Endothelial cell of umbilical vein (primary cell): ENCODE measurements at regions not wholly inside any gene's neighbourhood (a gene's known extent, or its start where the extent isn't known, plus 50 kb on each side); places are given as distances from the start of the nearest gene placed in this dataset.

Source experiments
- BruUV-seq: library from RNA; stranded (reverse); fragments of 400-500 nt; replicated peaks from 2 replicates; lab custom pipeline; 2021; lab: Mats Ljungman, UMichigan
- CTCF ChIA-PET: fragments of 300-600, 350-600 bp; sonication (Branson Sonifier 250); formaldehyde crosslinking; loops from one replicate; lab custom pipeline; 2021; ENCODE audit warnings: antibody characterized with exemption, inconsistent platforms; lab: Charles Lee
- POLR2A ChIA-PET: fragments of 300-600, 350-600 bp; sonication (Branson Sonifier 250); formaldehyde crosslinking; loops from one replicate; lab custom pipeline; 2021; ENCODE audit warnings: antibody characterized with exemption, inconsistent platforms; lab: Charles Lee
- DNase-seq: peaks from one replicate; pipeline ENCODE4 v3.0.0-alpha.2; 2011; ENCODE audit warnings: low read depth, low spot score
- FAIRE-seq: peaks from 2 replicates; lab custom pipeline; 2011; peaks lifted over from hg19 to GRCh38; lab: Jason Lieb, UNC
- H2AFZ ChIP-seq: 2 replicates; pipeline ENCODE4 v1.6.0; 2012; ENCODE audit warnings: low read depth, low read length, control low read depth, inconsistent platforms
- H3K27ac ChIP-seq: 2 replicates; pipeline ENCODE4 v1.5.1; 2011; ENCODE audit warnings: low read depth, mild to moderate bottlenecking, control low read depth, low read length, moderate library complexity; ENCODE audit not compliant: insufficient read depth
- H3K27me3 ChIP-seq, 2 experiments: 2 replicates each; pipeline versions ENCODE4 v1.6.0 to v1.6.1; 2011; ENCODE audit warnings: low read length in 2 of 2, mixed read lengths in 1 of 2; ENCODE audit not compliant: control insufficient read depth in 2 of 2, insufficient read depth in 2 of 2
- H3K36me3 ChIP-seq, 2 experiments: 2 replicates in 1 of 2; 3 replicates in 1 of 2; pipeline ENCODE4 v1.5.1; 2011; ENCODE audit warnings: low read length in 2 of 2, mild to moderate bottlenecking in 1 of 2, moderate library complexity in 1 of 2; ENCODE audit not compliant: control insufficient read depth in 2 of 2, insufficient read depth in 2 of 2; ENCODE audit errors: extremely low read depth in 1 of 2
- H3K4me1 ChIP-seq: 3 replicates; pipeline ENCODE4 v1.5.1; 2011; ENCODE audit warnings: mild to moderate bottlenecking, low read length; ENCODE audit not compliant: control insufficient read depth, insufficient read depth; ENCODE audit errors: extremely low read depth
- H3K4me2 ChIP-seq: 2 replicates; pipeline ENCODE4 v1.6.1; 2011; ENCODE audit warnings: low read length, control low read depth, mixed read lengths; ENCODE audit not compliant: insufficient read depth
- H3K4me3 ChIP-seq, 3 experiments: fragments of 200-600 bp in 1 of 3; sonication (generic), shearing (Covaris generic) in 1 of 3; replicated peaks in 1 of 3; 2 replicates each; pipeline ENCODE4 v1.5.1; 2011 to 2016; ENCODE audit warnings: control low read depth in 3 of 3, low read length in 3 of 3, mild to moderate bottlenecking in 2 of 3, inconsistent platforms in 1 of 3, low read depth in 1 of 3, moderate library complexity in 1 of 3; ENCODE audit not compliant: insufficient read depth in 1 of 3
- H3K79me2 ChIP-seq: 2 replicates; pipeline ENCODE4 v1.6.0; 2012; ENCODE audit warnings: low read length, inconsistent platforms; ENCODE audit not compliant: control insufficient read depth, insufficient read depth
- H3K9ac ChIP-seq: replicated peaks from 2 replicates; pipeline ENCODE3; 2011; ENCODE audit warnings: low read length, control low read depth; ENCODE audit not compliant: insufficient read depth; ENCODE audit errors: extremely low read depth
- H3K9me1 ChIP-seq: replicated peaks from 3 replicates; pipeline ENCODE4 v1.6.0; 2011; ENCODE audit warnings: mild to moderate bottlenecking, low read length; ENCODE audit not compliant: control insufficient read depth, insufficient read depth; ENCODE audit errors: extremely low read depth
- H3K9me3 ChIP-seq: replicated peaks from 2 replicates; pipeline ENCODE4 v1.5.1; 2012; ENCODE audit warnings: low read length, inconsistent platforms; ENCODE audit not compliant: control insufficient read depth, insufficient read depth
- H4K20me1 ChIP-seq: replicated peaks from 2 replicates; pipeline ENCODE3; 2011; ENCODE audit warnings: mild to moderate bottlenecking, low read length; ENCODE audit not compliant: control insufficient read depth, insufficient read depth; ENCODE audit errors: extremely low read depth
- CTCF ChIP-seq, 2 donors: IDR thresholded peaks; 1 replicate in 1 of 2; 2 replicates in 1 of 2; pipeline ENCODE4 v1.5.1; 2011; ENCODE audit warnings: low read length in 2 of 2, mild to moderate bottlenecking in 2 of 2, moderate library complexity in 2 of 2, control low read depth in 1 of 2, inconsistent platforms in 1 of 2, low read depth in 1 of 2; ENCODE audit not compliant: insufficient read depth in 1 of 2; ENCODE audit errors: extremely low read depth in 1 of 2
- EZH2 ChIP-seq: IDR thresholded peaks from 2 replicates; pipeline ENCODE4 v1.6.1; 2012; ENCODE audit warnings: borderline replicate concordance, low read depth, mild to moderate bottlenecking, moderate library complexity, low read length, inconsistent platforms; ENCODE audit not compliant: severe bottlenecking
- FOS ChIP-seq: IDR thresholded peaks from 2 replicates; pipeline ENCODE4 v1.6.1; 2011; ENCODE audit warnings: mild to moderate bottlenecking, low read length, moderate library complexity, borderline replicate concordance; ENCODE audit not compliant: insufficient read depth
- GATA2 ChIP-seq: IDR thresholded peaks from 2 replicates; pipeline ENCODE4 v1.7.0; 2011; ENCODE audit warnings: low read depth, mild to moderate bottlenecking, moderate library complexity, mixed read lengths, low read length; ENCODE audit not compliant: insufficient read length, insufficient read depth
- JUN ChIP-seq: IDR thresholded peaks from 2 replicates; pipeline ENCODE4 v1.6.1; 2011; ENCODE audit warnings: borderline replicate concordance, low read depth; ENCODE audit not compliant: insufficient read length, insufficient read depth
- MAX ChIP-seq: IDR thresholded peaks from 2 replicates; pipeline ENCODE4 v1.6.1; 2011; ENCODE audit not compliant: insufficient read depth, insufficient read length
- MYC ChIP-seq: IDR thresholded peaks from one replicate; pipeline ENCODE4 v1.6.1; 2011; ENCODE audit warnings: mild to moderate bottlenecking, low read depth, low read length
- POLR2A ChIP-seq: IDR thresholded peaks from 2 replicates; pipeline ENCODE4 v1.6.1; 2012; ENCODE audit warnings: low read depth, mild to moderate bottlenecking, control low read depth, low read length
- POLR2AphosphoS5 ChIP-seq: IDR thresholded peaks from 2 replicates; pipeline ENCODE4 v1.6.1; 2012; ENCODE audit warnings: low read depth, mild to moderate bottlenecking, control low read depth, low read length, moderate library complexity; ENCODE audit not compliant: insufficient read depth
- dilution Hi-C: fragments of 300-500 bp; cut with MboI; formaldehyde crosslinking; loops from one replicate; pipeline ENCODE4 v1.15.0; 2019; ENCODE audit warnings: low sequenced_read_pairs; ENCODE audit not compliant: extremely low pct_ligation_motif_present
- intact Hi-C: fragments of 100-400 bp; cut with micrococcal nuclease; formaldehyde crosslinking; loops from one replicate; pipeline ENCODE4 v1.10.0; 2022

- Histone ChIP-seq H3K9me1 (no peaks in the 10 kb centered on the region), H2AFZ (no peak overlapping the region), H3K4me3 (no peak overlapping the region), H3K4me1 (no peaks in the 10 kb centered on the region), H3K9me3 (peaks cover 2% of the 10 kb centered on the region), H3K27ac (no peak overlapping the region), H3K27me3 (no peaks in the 10 kb centered on the region), H3K9ac (no peak overlapping the region), H4K20me1 (no peaks in the 10 kb centered on the region), H3K4me2 (no peak overlapping the region), H3K79me2 (no peaks in the 10 kb centered on the region), H3K36me3 (no peaks in the 10 kb centered on the region)
- BruUV-seq, result no TSS peak
- TF ChIP-seq EZH2 (no peak), MYC (no peak), MAX (no peak), FOS (no peak), CTCF (IDR thresholded peaks at IDR 0.05; ENCODE audit: extremely low read depth in 1 of 2, insufficient read depth in 1 of 2, low read depth in 1 of 2, low read length in 2 of 2) (no peak), JUN (no peak), POLR2AphosphoS5 (no peak), GATA2 (no peak), POLR2A (no peak)
- CTCF ChIA-PET, result no interaction called here
- POLR2A ChIA-PET, result no interaction called here
- no peak for FAIRE-seq
- intact Hi-C loops (no loop called here), dilution Hi-C loops (no loop called here)
- DNase-seq, result no peak
Measured at GRCh38 chr2:17232776-17233556, 285.3 kb downstream of the RAD51AP2 start.
